Stimulated activated CD4-positive, alpha-beta T cell treated with anti-CD3 and anti-CD28 coated beads, Interleukin-4, amount 100 ng/mL, for 24 hours (primary cell): ENCODE measurements at regions not wholly inside any gene's neighbourhood (a gene's known extent, or its start where the extent isn't known, plus 50 kb on each side); places are given as distances from the start of the nearest gene placed in this dataset.

Experiments used
- DNase-seq: peaks from one replicate; pipeline ENCODE4 v3.0.0-alpha.2; 2020

- DNase-seq = no peak
Observed at GRCh38 chrX:13094828-13095341, 50.5 kb upstream of the FAM9C start.

- DNase-seq = no peak
Observed at GRCh38 chrX:13094374-13094773, 50.0 kb upstream of the FAM9C start.
